Osteoblast (primary cell): ENCODE measurements at regions not wholly inside any gene's neighbourhood (a gene's known extent, or its start where the extent isn't known, plus 50 kb on each side); places are given as distances from the start of the nearest gene placed in this dataset.

ENCODE experiments used
- DNase-seq: peaks from one replicate; pipeline ENCODE4 v3.0.0; 2011; ENCODE audit warnings: low spot score, mixed read lengths; ENCODE audit not compliant: insufficient read length; ENCODE audit errors: missing footprints
- H2AFZ ChIP-seq: 2 replicates; pipeline ENCODE4 v1.6.0; 2011; ENCODE audit warnings: mild to moderate bottlenecking, low read length
- H3K27ac ChIP-seq: 2 replicates; pipeline ENCODE4 v1.5.1; 2011; ENCODE audit warnings: mild to moderate bottlenecking, low read depth, low read length, moderate library complexity
- H3K27me3 ChIP-seq: 2 replicates; pipeline ENCODE4 v1.6.0; 2012; ENCODE audit warnings: mild to moderate bottlenecking, control low read depth, inconsistent platforms, low read length, moderate library complexity; ENCODE audit not compliant: insufficient read depth
- H3K36me3 ChIP-seq: 2 replicates; pipeline ENCODE4 v1.5.1; 2011; ENCODE audit warnings: mild to moderate bottlenecking, low read length, control low read depth, moderate library complexity; ENCODE audit not compliant: insufficient read depth
- H3K4me1 ChIP-seq: 2 replicates; pipeline ENCODE4 v1.5.1; 2011; ENCODE audit warnings: mild to moderate bottlenecking, low read length, control low read depth, moderate library complexity; ENCODE audit not compliant: insufficient read depth
- H3K4me2 ChIP-seq: 2 replicates; pipeline ENCODE4 v1.6.0; 2011; ENCODE audit warnings: mild to moderate bottlenecking, low read length; ENCODE audit not compliant: insufficient read depth
- H3K4me3 ChIP-seq: fragments of 200-600 bp; sonication (generic); 3 replicates; pipeline ENCODE4 v1.5.1; 2012; ENCODE audit warnings: mild to moderate bottlenecking, low read length, inconsistent platforms; ENCODE audit not compliant: insufficient read depth
- H3K79me2 ChIP-seq: 2 replicates; pipeline ENCODE4 v1.6.0; 2012; ENCODE audit warnings: mild to moderate bottlenecking, low read length, control low read depth, inconsistent platforms; ENCODE audit not compliant: insufficient read depth
- H3K9me3 ChIP-seq: 2 replicates; pipeline ENCODE4 v1.5.1; 2011; ENCODE audit warnings: low read depth, low read length, control low read depth
- H4K20me1 ChIP-seq: 2 replicates; pipeline ENCODE4 v1.6.0; 2012; ENCODE audit warnings: mild to moderate bottlenecking, low read length, control low read depth; ENCODE audit not compliant: insufficient read depth
- CTCF ChIP-seq: IDR thresholded peaks from 2 replicates; pipeline ENCODE4 v1.5.1; 2011; ENCODE audit warnings: mild to moderate bottlenecking, low read depth, low read length, moderate library complexity; ENCODE audit errors: extremely low read depth

GRCh38 chr2:145185696-145186095 lies 665.8 kb upstream of the ZEB2 start:
- Histone ChIP-seq H3K9me3 (no peaks in the 10 kb centered on the region), H3K36me3 (no peaks in the 10 kb centered on the region), H3K27me3 (no peaks in the 10 kb centered on the region), H4K20me1 (no peaks in the 10 kb centered on the region), H3K4me1 (peaks cover 3% of the 10 kb centered on the region), H3K4me3 (no peak overlapping the region), H2AFZ (peak overlapping the region; percentile 49), H3K79me2 (no peaks in the 10 kb centered on the region), H3K4me2 (no peak overlapping the region), H3K27ac (peak overlapping the region; percentile 40)
- TF ChIP-seq CTCF: no peak
- DNase-seq: no peak

- H3K9me3 ChIP-seq: no peaks in the 10 kb centered on the region
- no peak overlapping the region for H3K4me2 ChIP-seq
- no peaks in the 10 kb centered on the region for H3K79me2 ChIP-seq
- peak overlapping the region; percentile 40 for H3K27ac ChIP-seq
- H4K20me1 ChIP-seq: no peaks in the 10 kb centered on the region
- H3K4me1 ChIP-seq: peaks cover 3% of the 10 kb centered on the region
- peak overlapping the region; percentile 49 for H2AFZ ChIP-seq
- H3K4me3 ChIP-seq: no peak overlapping the region
- no peaks in the 10 kb centered on the region for H3K27me3 ChIP-seq
- no peak for TF ChIP-seq CTCF
- no peaks in the 10 kb centered on the region for H3K36me3 ChIP-seq
- DNase-seq: no peak
Measured at GRCh38 chr2:145184741-145185651, 665.1 kb upstream of the ZEB2 start.

GRCh38 chr2:145169285-145169684 lies 649.4 kb upstream of the ZEB2 start:
- DNase-seq: no peak
- no peaks in the 10 kb centered on the region for H3K36me3 ChIP-seq
- H4K20me1 ChIP-seq: no peaks in the 10 kb centered on the region
- H3K4me2 ChIP-seq: no peak overlapping the region
- H3K27ac ChIP-seq: no peak overlapping the region
- TF ChIP-seq CTCF: no peak
- no peak overlapping the region for H2AFZ ChIP-seq
- no peaks in the 10 kb centered on the region for H3K9me3 ChIP-seq
- H3K4me3 ChIP-seq: no peak overlapping the region
- no peaks in the 10 kb centered on the region for H3K27me3 ChIP-seq
- no peaks in the 10 kb centered on the region for H3K4me1 ChIP-seq
- no peaks in the 10 kb centered on the region for H3K79me2 ChIP-seq

GRCh38 chr2:145168091-145168490 lies 648.2 kb upstream of the ZEB2 start:
- H4K20me1 ChIP-seq: no peaks in the 10 kb centered on the region
- no peaks in the 10 kb centered on the region for H3K36me3 ChIP-seq
- no peaks in the 10 kb centered on the region for H3K9me3 ChIP-seq
- no peaks in the 10 kb centered on the region for H3K27me3 ChIP-seq
- H3K79me2 ChIP-seq: no peaks in the 10 kb centered on the region
- H3K4me3 ChIP-seq: no peak overlapping the region
- no peak for TF ChIP-seq CTCF
- no peak for DNase-seq
- H3K4me2 ChIP-seq: no peak overlapping the region
- no peak overlapping the region for H3K27ac ChIP-seq
- no peaks in the 10 kb centered on the region for H3K4me1 ChIP-seq
- no peak overlapping the region for H2AFZ ChIP-seq
